Thymus (tissue), 11 donors: ENCODE measurements at regions not wholly inside any gene's neighbourhood (a gene's known extent, or its start where the extent isn't known, plus 50 kb on each side); places are given as distances from the start of the nearest gene placed in this dataset.
"Not testable (repeated sequence)": the region's sequence is repeated elsewhere in the genome, so short reads cannot be mapped to it uniquely, and the experiment has no call there.

Source experiments
- DNase-seq, 9 donors: peaks; one replicate each; pipeline ENCODE4 v3.0.0-alpha.2; 2013; ENCODE audit warnings: low spot score in 9 of 9, low read depth in 6 of 9, missing footprints in 1 of 9
- H3K27ac ChIP-seq, 2 donors: one replicate each; pipeline ENCODE4 v1.5.1; 2013; ENCODE audit warnings: control low read depth in 1 of 2, low read depth in 1 of 2, low read length in 1 of 2, mild to moderate bottlenecking in 1 of 2, moderate library complexity in 1 of 2
- H3K27me3 ChIP-seq, 2 donors: one replicate each; pipeline ENCODE4 v1.5.1; 2013; ENCODE audit warnings: low read length in 1 of 2; ENCODE audit not compliant: control insufficient read depth in 2 of 2, insufficient read depth in 1 of 2
- H3K36me3 ChIP-seq, 2 donors: one replicate each; pipeline ENCODE4 v1.5.1; 2013; ENCODE audit warnings: low read length in 1 of 2, mild to moderate bottlenecking in 1 of 2, moderate library complexity in 1 of 2; ENCODE audit not compliant: control insufficient read depth in 2 of 2, insufficient read depth in 2 of 2
- H3K4me1 ChIP-seq, 2 donors: one replicate each; pipeline ENCODE4 v1.5.1; 2013; ENCODE audit warnings: low read length in 2 of 2; ENCODE audit not compliant: control insufficient read depth in 2 of 2, insufficient read depth in 2 of 2
- H3K4me3 ChIP-seq, 2 donors: one replicate each; pipeline ENCODE4 v1.5.1; 2013; ENCODE audit warnings: low read length in 2 of 2, control low read depth in 1 of 2, mild to moderate bottlenecking in 1 of 2
- H3K9me3 ChIP-seq, 2 donors: one replicate each; pipeline ENCODE4 v1.5.1; 2013; ENCODE audit warnings: low read length in 1 of 2, mild to moderate bottlenecking in 1 of 2; ENCODE audit not compliant: control insufficient read depth in 2 of 2, insufficient read depth in 1 of 2
- WGBS: extraction: QIAGEN DNeasy Blood & Tissue Kit; methylation state at CpG from one replicate; pipeline ENCODE4 v1.1.7; 2013; 5-methylcytosine and 5-hydroxymethylcytosine counted together
- donor health status: healthy.

DNA sequence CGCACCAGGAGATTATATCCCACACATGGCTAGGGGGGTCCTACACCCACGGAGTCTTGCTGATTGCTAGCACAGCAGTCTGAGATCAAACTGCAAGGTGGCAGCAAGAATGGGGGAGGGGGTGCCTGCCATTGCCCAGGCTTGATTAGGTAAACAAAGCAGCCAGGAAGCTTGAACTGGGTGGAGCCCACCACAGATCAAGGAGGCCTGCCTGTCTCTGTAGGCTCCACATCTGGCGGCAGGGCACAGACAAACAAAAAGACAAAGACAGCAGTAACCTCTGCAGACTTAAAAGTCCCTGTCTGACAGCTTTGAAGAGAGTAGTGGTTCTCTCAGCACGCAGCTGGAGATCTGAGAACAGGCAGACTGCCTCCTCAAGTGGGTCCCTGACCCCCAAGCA is 55.1 kb upstream of the MAGEH1 start:
- WGBS, result 51% methylated on average over 4 of the region's 4 CpGs
- not testable (repeated sequence) for H3K4me1 ChIP-seq, H3K27ac ChIP-seq, H3K27me3 ChIP-seq, H3K9me3 ChIP-seq, H3K4me3 ChIP-seq, H3K36me3 ChIP-seq
- DNase-seq, result peak in 1 of 9 donors; percentile 12
